LHCN-M2 (cell line): ENCODE measurements at regions not wholly inside any gene's neighbourhood (a gene's known extent, or its start where the extent isn't known, plus 50 kb on each side); places are given as distances from the start of the nearest gene placed in this dataset.
"Not testable (repeated sequence)": the region's sequence is repeated elsewhere in the genome, so short reads cannot be mapped to it uniquely, and the experiment has no call there.

ENCODE experiments used
- DNase-seq: peaks from one replicate; pipeline ENCODE4 v3.0.0-alpha.2; 2012; ENCODE audit warnings: low read depth

GRCh38 chr2:37569986-37570679 is 101.3 kb downstream of the CDC42EP3 start:
- DNase-seq = peak; percentile 62

- DNase-seq = peak; percentile 96
Observed at GRCh38 chr2:37570773-37571586, 100.5 kb downstream of the CDC42EP3 start.

GRCh38 chr2:37571587-37572136 is 99.8 kb downstream of the CDC42EP3 start:
- DNase-seq = no peak

GRCh38 chr2:37573451-37574388 is 97.7 kb downstream of the CDC42EP3 start:
- peak; percentile 75 for DNase-seq

GRCh38 chr2:37575780-37576179 is 95.7 kb downstream of the CDC42EP3 start:
- DNase-seq = no peak

GRCh38 chr2:37576194-37576593 is 95.2 kb downstream of the CDC42EP3 start:
- not testable (repeated sequence) for DNase-seq

- DNase-seq = peak; percentile 67
Observed at GRCh38 chr2:37576831-37577230, 94.6 kb downstream of the CDC42EP3 start.

- no peak for DNase-seq
Observed at GRCh38 chr2:37579192-37579713, 92.2 kb downstream of the CDC42EP3 start.

GRCh38 chr2:37579949-37580348 is 91.5 kb downstream of the CDC42EP3 start:
- not testable (repeated sequence) for DNase-seq

- DNase-seq = no peak
Observed at GRCh38 chr2:37581433-37581832, 90.0 kb downstream of the CDC42EP3 start.

- DNase-seq = peak; percentile 88
Observed at GRCh38 chr2:37582481-37583220, 88.8 kb downstream of the CDC42EP3 start.

GRCh38 chr2:37583402-37583801 is 88.0 kb downstream of the CDC42EP3 start:
- DNase-seq = peak; percentile 79

- DNase-seq = peak; percentile 91
Observed at GRCh38 chr2:37583867-37584266, 87.6 kb downstream of the CDC42EP3 start.

GRCh38 chr2:37585295-37585908 is 86.0 kb downstream of the CDC42EP3 start:
- DNase-seq = peak; percentile 95

GRCh38 chr2:37585982-37586621 is 85.3 kb downstream of the CDC42EP3 start:
- peak; percentile 96 for DNase-seq

GRCh38 chr2:37586663-37587317 is 84.7 kb downstream of the CDC42EP3 start:
- peak; percentile 40 for DNase-seq

GRCh38 chr2:37587817-37588216 is 83.6 kb downstream of the CDC42EP3 start:
- no peak for DNase-seq

GRCh38 chr2:37588316-37588777 is 83.1 kb downstream of the CDC42EP3 start:
- peak; percentile 70 for DNase-seq

GRCh38 chr2:37589298-37589697 is 82.1 kb downstream of the CDC42EP3 start:
- DNase-seq = peak; percentile 64
